ENCODE measurements at regions not wholly inside any gene's neighbourhood (a gene's known extent, or its start where the extent isn't known, plus 50 kb on each side); places are given as distances from the start of the nearest gene placed in this dataset.

DNA sequence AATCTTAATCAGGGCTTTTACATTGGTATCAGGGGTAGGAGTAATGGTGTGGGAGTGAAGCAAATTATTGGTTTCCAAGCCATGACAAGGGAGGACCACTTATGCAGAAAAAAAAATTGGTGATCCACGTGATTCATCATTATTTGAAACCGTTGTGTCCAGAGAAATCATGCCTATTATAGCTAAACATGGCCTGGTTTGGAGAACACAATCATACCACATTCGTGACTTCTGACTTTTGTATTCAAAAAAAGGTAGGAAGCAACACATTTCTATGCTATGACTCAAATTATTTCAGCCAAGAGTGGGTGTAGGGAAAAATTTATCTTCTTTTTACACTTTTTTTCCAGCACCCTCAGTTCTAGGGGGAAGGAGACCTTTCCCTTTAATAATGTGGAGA, 924.3 kb upstream of the GBE1 start:
- TF ChIP-seq POLR2A (IDR thresholded peaks at IDR 0.05), result no peak
- TF ChIP-seq, protein P1, sequence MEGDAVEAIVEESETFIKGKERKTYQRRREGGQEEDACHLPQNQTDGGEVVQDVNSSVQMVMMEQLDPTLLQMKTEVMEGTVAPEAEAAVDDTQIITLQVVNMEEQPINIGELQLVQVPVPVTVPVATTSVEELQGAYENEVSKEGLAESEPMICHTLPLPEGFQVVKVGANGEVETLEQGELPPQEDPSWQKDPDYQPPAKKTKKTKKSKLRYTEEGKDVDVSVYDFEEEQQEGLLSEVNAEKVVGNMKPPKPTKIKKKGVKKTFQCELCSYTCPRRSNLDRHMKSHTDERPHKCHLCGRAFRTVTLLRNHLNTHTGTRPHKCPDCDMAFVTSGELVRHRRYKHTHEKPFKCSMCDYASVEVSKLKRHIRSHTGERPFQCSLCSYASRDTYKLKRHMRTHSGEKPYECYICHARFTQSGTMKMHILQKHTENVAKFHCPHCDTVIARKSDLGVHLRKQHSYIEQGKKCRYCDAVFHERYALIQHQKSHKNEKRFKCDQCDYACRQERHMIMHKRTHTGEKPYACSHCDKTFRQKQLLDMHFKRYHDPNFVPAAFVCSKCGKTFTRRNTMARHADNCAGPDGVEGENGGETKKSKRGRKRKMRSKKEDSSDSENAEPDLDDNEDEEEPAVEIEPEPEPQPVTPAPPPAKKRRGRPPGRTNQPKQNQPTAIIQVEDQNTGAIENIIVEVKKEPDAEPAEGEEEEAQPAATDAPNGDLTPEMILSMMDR (IDR thresholded peaks at IDR 0.05), result no peak

All from heart left ventricle (tissue), 13 donors.